Cardiac fibroblast (primary cell): ENCODE measurements at regions not wholly inside any gene's neighbourhood (a gene's known extent, or its start where the extent isn't known, plus 50 kb on each side); places are given as distances from the start of the nearest gene placed in this dataset.

ENCODE experiments used
- DNase-seq, 2 donors: peaks; one replicate each; pipeline versions ENCODE4 v3.0.0 to v3.0.0-alpha.2; 2010; ENCODE audit warnings: low read depth in 2 of 2
- H3K4me3 ChIP-seq, 2 donors: replicated peaks in 1 of 2; 1 replicate in 1 of 2; 2 replicates in 1 of 2; pipeline ENCODE4 v1.5.1; 2011; ENCODE audit warnings: low read depth in 2 of 2, low read length in 2 of 2, mild to moderate bottlenecking in 2 of 2, moderate library complexity in 1 of 2
- TF ChIP-seq, protein P1 (sequence below): IDR thresholded peaks from one replicate; pipeline ENCODE4 v1.5.1; 2011; ENCODE audit warnings: low read depth, mild to moderate bottlenecking, low read length, inconsistent platforms

DNA sequence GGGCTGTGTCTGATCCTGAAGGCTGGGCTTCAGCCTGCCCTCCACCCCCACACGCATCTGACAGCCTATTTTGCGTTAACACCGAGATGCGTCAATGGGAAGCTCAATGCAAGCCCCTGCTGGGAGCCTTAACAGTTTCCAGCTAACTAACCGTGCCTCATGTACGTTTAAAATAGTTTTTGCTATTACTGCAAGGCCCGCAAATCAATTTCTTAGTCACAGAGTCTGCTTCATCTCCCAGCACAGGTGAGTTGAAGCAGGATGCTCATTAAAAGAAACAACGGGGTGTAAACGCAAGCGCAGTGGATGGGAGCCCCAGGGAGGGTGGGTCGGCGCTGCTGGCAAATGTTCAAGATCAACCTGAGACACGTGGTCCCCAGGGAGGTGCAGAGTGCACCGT, 142.8 kb upstream of the PHACTR3 start:
- TF ChIP-seq, protein P1, sequence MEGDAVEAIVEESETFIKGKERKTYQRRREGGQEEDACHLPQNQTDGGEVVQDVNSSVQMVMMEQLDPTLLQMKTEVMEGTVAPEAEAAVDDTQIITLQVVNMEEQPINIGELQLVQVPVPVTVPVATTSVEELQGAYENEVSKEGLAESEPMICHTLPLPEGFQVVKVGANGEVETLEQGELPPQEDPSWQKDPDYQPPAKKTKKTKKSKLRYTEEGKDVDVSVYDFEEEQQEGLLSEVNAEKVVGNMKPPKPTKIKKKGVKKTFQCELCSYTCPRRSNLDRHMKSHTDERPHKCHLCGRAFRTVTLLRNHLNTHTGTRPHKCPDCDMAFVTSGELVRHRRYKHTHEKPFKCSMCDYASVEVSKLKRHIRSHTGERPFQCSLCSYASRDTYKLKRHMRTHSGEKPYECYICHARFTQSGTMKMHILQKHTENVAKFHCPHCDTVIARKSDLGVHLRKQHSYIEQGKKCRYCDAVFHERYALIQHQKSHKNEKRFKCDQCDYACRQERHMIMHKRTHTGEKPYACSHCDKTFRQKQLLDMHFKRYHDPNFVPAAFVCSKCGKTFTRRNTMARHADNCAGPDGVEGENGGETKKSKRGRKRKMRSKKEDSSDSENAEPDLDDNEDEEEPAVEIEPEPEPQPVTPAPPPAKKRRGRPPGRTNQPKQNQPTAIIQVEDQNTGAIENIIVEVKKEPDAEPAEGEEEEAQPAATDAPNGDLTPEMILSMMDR = no peak
- no peak overlapping the region for H3K4me3 ChIP-seq
- DNase-seq = no peak

DNA sequence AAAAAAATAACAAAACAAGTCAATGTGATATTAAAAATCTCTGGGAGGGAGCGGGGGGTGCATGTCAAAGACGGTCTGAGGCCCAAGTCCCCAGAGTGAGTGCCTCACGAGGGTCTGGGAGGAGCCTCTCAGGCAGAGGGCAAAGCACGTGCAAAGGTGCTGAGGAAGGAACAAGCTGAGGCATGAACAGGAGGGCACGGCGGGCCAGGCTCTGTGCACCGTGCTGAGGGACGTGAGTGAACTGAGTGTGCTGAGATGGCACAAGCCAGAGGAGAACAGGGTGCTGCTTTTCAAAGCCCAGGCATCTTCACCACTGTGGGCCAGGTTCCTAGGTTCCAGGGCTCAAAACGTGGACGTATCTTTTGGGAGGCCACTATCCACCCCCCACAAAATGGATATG, 142.1 kb upstream of the PHACTR3 start:
- TF ChIP-seq, protein P1 = no peak
- H3K4me3 ChIP-seq = no peak overlapping the region
- DNase-seq = no peak

DNA sequence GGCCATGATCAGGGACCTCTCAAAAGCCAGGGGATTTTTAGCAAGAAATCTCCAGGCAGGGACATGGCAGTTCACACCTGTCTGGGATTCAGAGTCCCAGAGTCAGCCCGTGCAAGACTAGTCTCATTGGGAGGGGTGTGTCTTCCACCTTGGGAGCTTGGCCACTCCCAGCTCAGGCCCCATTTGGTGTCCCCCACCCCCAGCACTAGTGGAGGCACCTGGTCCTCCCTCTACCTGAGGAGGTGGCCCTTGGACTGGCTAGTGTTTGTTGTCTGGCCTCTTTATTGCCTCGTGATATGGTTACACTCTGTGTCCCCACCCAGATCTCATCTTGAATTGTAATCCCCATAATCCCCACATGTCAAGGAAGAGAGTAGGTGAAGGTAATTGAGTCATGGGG, 140.8 kb upstream of the PHACTR3 start:
- no peak overlapping the region for H3K4me3 ChIP-seq
- TF ChIP-seq, protein P1 = no peak
- DNase-seq = no peak

DNA sequence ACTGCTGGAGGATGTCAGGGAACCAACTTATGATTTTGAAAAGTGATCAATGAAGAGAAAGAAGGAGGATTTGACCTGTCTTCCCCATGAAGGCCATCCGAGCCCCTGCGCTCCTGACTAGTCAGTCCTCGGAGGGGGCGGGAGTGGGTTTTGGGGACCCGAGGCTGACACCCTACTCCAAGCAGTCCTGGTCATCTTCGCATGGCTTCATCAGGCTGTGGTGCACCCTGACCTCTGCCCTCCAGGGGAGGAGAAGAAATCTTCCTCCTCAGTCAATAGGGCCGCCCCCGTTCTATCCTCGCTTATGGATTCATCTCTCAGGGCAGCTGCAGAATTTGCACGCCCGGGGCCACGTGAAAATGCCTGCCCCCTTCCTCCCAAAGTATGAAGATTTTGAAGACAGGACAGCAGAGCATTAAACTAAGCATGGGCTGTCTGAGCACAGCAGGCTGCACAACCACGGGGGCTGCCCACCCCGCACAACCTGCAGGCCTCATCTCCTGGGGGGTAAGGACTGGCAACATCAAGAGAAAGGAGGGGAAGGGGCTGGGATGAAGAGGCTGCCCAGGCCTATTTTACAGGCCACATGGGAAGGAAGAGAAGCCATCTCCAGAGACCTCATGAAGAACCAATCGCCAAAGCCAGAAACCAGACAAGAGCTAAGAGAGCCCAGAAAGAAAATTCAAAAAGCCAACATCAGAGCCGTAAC, 138.1 kb upstream of the PHACTR3 start:
- no peak for DNase-seq
- no peak overlapping the region for H3K4me3 ChIP-seq
- TF ChIP-seq, protein P1 = no peak

DNA sequence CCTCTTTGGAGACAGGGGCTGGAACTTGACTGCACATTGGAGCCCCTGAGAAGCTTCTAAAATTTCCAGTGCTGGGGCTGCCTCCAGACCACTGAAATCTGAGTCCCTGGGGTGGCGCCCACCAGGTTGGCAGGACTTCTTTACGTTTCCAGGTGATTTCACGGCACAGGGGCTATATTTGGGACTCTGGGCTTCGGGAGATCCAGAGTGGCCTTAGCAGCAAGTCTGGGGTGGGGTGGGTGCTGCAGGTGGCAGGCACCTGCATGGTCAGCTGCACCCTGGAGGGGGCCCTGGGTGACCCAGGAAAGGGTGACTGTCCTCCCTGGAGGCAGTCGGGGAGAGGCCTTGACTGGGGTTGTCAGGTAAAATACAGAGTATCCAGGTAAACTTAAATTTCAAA, 135.5 kb upstream of the PHACTR3 start:
- TF ChIP-seq, protein P1 = no peak
- no peak overlapping the region for H3K4me3 ChIP-seq
- no peak for DNase-seq

DNA sequence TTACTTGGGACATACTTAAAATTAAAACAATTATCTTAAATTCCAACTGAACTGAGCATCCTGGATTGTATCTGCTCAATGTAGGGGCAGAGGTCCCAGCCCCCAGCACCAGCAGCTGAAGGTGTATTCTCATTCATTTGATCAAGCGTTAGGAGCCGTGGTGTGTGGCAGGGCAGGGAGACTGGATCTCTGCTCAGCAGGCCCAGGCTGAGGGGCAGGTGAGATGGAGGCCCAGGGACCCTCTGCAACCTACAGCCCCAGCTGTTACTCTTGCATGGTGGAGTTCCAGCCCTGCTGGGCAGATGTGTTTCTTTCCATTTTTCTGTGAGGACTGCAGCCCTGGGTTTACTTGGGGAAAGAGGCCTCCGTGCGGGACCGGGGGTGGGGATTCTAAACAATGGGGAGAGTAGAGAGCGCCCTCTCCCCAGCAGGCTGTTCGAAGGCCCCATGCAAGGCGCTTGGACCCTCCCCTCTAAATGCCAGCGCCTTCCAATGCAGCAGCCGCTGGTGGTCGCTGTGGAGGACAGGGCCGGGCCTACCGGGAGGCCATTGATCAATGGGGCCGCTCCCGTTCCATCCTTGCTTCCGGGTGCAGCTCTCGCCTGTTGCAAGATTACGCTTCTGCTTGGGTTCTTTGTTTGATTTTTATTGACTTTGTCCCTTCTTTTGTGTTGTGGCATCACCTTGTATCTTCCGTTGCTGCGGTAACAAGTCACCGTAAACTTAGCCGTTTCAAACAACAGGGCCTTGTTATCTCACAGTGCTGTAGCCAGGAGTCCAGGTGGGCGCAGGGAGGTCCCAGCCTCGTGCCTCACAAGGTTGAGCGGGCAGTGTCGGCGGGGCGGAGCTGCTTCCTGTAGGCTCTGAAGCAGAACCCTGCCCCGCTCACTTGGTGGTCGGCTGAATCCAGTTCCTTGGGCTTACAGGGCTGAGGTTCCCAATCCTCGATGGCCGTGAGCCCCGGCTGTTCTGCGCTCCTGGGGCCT, 134.8 kb upstream of the PHACTR3 start:
- TF ChIP-seq, protein P1 = no peak
- no peak overlapping the region for H3K4me3 ChIP-seq
- no peak for DNase-seq
